IgD-negative memory B cell (primary cell): ENCODE measurements at regions not wholly inside any gene's neighbourhood (a gene's known extent, or its start where the extent isn't known, plus 50 kb on each side); places are given as distances from the start of the nearest gene placed in this dataset.

Source experiments
- H3K27ac Mint-ChIP-seq, 3 donors: one replicate each; pipeline ENCODE4 v1.8.0; 2020 to 2022; ENCODE audit warnings: mild to moderate bottlenecking in 3 of 3, mixed read lengths in 3 of 3, moderate library complexity in 1 of 3
- H3K27me3 Mint-ChIP-seq: one replicate; pipeline ENCODE4 v1.8.0; 2021; ENCODE audit warnings: mixed read lengths
- H3K36me3 Mint-ChIP-seq: one replicate; pipeline ENCODE4 v1.8.0; 2020; ENCODE audit warnings: mild to moderate bottlenecking, mixed read lengths
- H3K4me1 Mint-ChIP-seq, 3 donors: one replicate each; pipeline ENCODE4 v1.8.0; 2020 to 2022; ENCODE audit warnings: mixed read lengths in 3 of 3, mild to moderate bottlenecking in 1 of 3
- H3K4me3 Mint-ChIP-seq, 4 donors: one replicate each; pipeline ENCODE4 v1.8.0; 2020 to 2022; ENCODE audit warnings: mild to moderate bottlenecking in 4 of 4, mixed read lengths in 4 of 4, moderate library complexity in 3 of 4
- H3K9me3 Mint-ChIP-seq, 3 donors: one replicate each; pipeline ENCODE4 v1.8.0; 2020 to 2021; ENCODE audit warnings: mixed read lengths in 3 of 3, mild to moderate bottlenecking in 1 of 3

DNA sequence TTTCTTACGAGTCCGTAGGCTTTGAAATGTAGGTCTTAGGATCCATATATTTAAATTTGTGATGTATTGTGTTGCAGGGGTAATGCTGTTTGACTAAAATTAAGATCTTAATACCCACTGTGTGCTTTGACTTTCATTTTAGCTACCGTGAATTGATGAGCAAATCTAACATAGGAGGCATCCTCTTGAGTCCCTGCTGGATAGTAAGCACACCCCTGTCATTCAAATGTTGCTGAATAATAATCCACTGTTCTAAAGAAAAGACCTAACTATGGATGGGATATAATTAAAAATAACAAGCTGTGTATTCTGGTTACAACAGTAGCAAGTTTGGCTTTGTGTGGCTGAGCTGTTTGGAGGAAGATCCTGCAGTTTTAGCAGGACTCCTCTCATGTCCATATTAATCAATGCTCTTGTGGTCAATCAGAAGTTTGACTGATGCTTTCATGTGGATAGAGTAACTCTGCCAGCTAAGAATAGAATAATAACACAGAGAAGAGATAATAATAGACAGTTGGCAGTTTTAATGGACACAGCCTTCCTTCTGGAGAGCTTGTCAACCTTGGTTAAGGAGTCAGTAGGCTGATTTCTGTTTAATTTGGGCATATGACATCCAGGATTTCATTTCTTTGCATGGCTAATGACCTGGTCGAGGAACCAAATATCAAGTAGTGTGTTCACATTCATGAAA, 148.1 kb upstream of the MIS18BP1 start:
- peaks cover 0 to 12% (median 0%) of the 10 kb centered on the region in 3 donors for H3K9me3 Mint-ChIP-seq
- H3K36me3 Mint-ChIP-seq, result no peaks in the 10 kb centered on the region
- no peak overlapping the region for H3K4me3 Mint-ChIP-seq
- peaks cover 0 to 1% (median 0%) of the 10 kb centered on the region in 3 donors for H3K4me1 Mint-ChIP-seq
- H3K27ac Mint-ChIP-seq, result no peak overlapping the region
- no peaks in the 10 kb centered on the region for H3K27me3 Mint-ChIP-seq

DNA sequence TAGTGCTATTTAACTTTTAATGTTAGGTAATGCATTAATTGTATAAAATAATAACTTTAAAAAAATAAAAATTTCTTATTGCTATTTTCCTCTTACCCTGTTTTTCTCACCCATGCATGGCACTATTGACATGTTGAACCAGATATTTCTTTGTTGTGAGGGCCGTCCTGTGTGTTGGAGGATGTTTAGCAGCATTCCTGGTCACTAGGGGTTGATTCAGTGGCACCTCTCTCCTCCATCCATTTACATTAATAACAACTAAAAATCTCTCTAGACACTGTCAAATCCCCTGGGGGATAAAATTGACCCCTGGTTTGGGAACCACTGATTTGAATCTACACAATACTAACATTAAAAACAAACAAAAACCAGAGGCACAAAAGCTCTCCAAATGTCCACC, 147.5 kb upstream of the MIS18BP1 start:
- Mint-ChIP-seq H3K4me1 (peaks cover 0 to 1% (median 0%) of the 10 kb centered on the region in 3 donors), H3K36me3 (no peaks in the 10 kb centered on the region), H3K4me3 (no peak overlapping the region), H3K27ac (no peak overlapping the region), H3K27me3 (no peaks in the 10 kb centered on the region), H3K9me3 (peaks cover 0 to 9% (median 0%) of the 10 kb centered on the region in 3 donors)

DNA sequence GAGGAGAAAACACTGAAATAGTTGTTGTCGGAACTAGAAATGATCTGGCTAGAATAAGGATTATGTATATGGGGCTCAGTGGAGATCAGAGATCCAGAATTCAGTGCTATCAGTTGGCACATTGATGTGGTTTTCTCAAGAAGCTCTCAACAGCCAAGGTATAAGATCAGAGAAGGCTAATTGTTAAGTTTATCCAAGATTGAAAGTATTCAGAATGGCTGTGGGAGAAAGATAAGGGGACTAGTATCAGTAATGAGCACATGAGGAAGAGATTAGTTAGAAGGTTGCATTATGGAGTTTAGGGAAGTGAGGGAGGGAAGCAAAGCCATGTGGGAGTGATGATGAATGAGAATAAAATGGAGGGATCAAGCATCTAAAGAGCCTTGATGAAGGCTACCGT, 128.1 kb upstream of the MIS18BP1 start:
- no peak overlapping the region for H3K4me3 Mint-ChIP-seq
- H3K27me3 Mint-ChIP-seq, result no peaks in the 10 kb centered on the region
- peaks cover 0 to 1% (median 0%) of the 10 kb centered on the region in 3 donors for H3K9me3 Mint-ChIP-seq
- no peaks in the 10 kb centered on the region for H3K36me3 Mint-ChIP-seq
- H3K27ac Mint-ChIP-seq, result no peak overlapping the region
- no peaks in the 10 kb centered on the region for H3K4me1 Mint-ChIP-seq

DNA sequence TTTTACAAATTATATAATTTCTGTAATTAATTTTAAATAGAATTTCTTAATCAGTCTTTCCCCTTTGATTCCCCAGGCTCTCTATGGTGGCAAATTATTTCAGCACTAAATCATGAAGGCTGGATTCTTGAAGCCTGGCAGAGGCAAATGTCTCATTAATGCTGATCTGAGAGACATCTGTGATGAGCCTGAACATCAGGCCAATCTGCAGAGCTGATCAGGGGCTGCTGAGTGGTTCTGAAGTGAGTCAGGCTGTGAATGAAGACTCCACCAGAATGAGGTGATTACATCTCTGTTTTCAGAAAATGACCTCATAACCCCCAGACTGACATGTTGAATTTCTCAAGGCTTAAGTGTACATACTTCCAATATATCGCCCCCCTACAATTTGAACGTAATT, 124.2 kb upstream of the MIS18BP1 start:
- no peak overlapping the region for H3K27ac Mint-ChIP-seq
- H3K9me3 Mint-ChIP-seq, result no peaks in the 10 kb centered on the region
- no peaks in the 10 kb centered on the region for H3K36me3 Mint-ChIP-seq
- no peaks in the 10 kb centered on the region for H3K27me3 Mint-ChIP-seq
- H3K4me1 Mint-ChIP-seq, result no peaks in the 10 kb centered on the region
- no peak overlapping the region for H3K4me3 Mint-ChIP-seq

DNA sequence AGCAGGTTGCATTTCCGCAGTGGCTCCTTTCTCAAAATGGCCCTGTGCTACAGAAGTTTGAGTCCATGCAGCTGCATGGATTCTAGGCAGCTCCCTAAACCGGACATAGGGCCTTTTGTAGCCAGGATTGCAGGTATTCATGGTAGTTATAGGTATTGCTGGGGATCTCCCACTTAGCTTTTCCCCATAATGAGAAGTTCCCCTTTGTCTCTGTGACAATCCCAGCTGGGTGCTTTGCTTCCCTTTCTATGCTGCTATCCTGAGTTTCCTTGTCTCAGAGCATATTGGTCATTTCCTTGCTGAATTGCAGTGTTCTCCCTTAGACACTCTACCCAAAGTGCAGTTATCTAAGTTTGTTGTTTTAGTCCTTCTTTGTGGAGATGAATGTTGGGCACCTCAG, 120.9 kb upstream of the MIS18BP1 start:
- Mint-ChIP-seq H3K36me3 (no peaks in the 10 kb centered on the region), H3K27ac (no peak overlapping the region), H3K4me1 (no peaks in the 10 kb centered on the region), H3K27me3 (no peaks in the 10 kb centered on the region), H3K9me3 (peaks cover 0 to 2% (median 0%) of the 10 kb centered on the region in 3 donors), H3K4me3 (no peak overlapping the region)

DNA sequence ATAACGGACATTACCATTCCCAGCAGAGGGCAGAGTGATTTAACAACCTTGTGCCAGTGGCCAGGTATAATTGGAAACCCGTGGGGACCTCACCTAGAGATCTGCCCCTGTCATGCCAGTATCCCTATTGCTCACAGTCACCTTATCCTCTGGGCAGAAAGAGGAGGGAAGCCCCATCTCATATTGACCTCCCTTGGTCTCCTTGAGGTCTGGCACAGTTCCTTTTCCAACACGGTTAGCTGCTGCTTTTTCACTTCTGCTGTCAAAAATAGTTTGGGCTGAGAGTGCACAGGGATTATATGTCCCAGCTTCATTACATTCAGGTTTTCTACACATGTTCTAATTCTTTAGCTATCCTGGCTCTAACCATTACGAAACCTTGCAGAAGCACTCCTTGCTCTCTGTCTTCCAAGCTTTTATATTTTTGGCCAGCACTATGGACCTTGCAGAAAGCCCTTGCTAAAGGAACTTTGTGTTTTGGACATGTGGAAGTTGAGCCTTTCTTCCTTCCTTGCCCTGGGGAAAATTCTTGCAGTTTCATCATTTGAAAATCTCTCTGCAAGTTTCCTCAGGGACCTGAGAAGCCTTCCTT, 111.7 kb upstream of the MIS18BP1 start:
- H3K9me3 Mint-ChIP-seq, result peaks cover 0 to 2% (median 2%) of the 10 kb centered on the region in 3 donors
- H3K36me3 Mint-ChIP-seq, result no peaks in the 10 kb centered on the region
- H3K27me3 Mint-ChIP-seq, result no peaks in the 10 kb centered on the region
- H3K4me3 Mint-ChIP-seq, result no peak overlapping the region
- H3K27ac Mint-ChIP-seq, result no peak overlapping the region
- no peaks in the 10 kb centered on the region for H3K4me1 Mint-ChIP-seq

DNA sequence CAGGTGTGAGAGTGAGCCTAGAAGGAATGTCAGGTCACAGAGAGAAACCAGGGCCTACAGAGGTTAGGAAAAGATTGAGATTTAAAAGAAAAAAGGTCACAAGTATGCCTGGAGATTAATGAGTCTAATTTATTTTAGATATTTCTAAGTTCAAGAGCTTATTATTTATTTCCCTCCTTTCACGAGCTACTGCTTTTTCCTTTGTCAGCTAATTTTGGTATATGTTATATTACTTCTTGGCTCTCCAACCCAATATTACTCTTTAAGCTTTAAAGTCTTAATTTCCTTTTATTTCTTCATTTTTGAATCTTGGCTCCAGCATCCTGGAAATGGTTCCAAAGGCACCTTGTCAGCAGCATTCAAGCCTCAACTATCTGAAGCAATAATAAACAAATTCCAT, 109.5 kb upstream of the MIS18BP1 start:
- H3K4me1 Mint-ChIP-seq, result no peaks in the 10 kb centered on the region
- H3K27me3 Mint-ChIP-seq, result no peaks in the 10 kb centered on the region
- H3K27ac Mint-ChIP-seq, result no peak overlapping the region
- H3K9me3 Mint-ChIP-seq, result peaks cover 0 to 2% (median 0%) of the 10 kb centered on the region in 3 donors
- no peak overlapping the region for H3K4me3 Mint-ChIP-seq
- no peaks in the 10 kb centered on the region for H3K36me3 Mint-ChIP-seq

DNA sequence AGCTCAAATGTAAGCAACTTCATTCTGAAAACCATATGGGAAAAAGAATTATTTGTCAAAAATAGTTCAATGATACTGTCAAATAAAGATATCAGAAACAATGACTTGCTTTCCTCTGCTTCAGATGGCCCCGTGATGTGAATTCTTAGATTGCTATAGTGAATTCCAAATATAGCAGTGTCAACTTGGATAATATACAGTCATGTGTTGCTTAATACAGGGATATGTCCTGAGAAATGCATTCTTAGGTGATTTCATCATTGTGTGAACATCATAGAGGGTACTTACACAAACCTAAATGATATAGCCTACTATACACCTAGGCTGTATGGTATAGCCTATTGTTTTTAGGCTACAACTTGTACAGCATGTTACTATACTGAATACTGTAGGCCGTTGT, 108.7 kb upstream of the MIS18BP1 start:
- Mint-ChIP-seq H3K36me3 (no peaks in the 10 kb centered on the region), H3K4me1 (no peaks in the 10 kb centered on the region), H3K9me3 (peaks cover 0 to 2% (median 0%) of the 10 kb centered on the region in 3 donors), H3K4me3 (no peak overlapping the region), H3K27me3 (no peaks in the 10 kb centered on the region), H3K27ac (no peak overlapping the region)

DNA sequence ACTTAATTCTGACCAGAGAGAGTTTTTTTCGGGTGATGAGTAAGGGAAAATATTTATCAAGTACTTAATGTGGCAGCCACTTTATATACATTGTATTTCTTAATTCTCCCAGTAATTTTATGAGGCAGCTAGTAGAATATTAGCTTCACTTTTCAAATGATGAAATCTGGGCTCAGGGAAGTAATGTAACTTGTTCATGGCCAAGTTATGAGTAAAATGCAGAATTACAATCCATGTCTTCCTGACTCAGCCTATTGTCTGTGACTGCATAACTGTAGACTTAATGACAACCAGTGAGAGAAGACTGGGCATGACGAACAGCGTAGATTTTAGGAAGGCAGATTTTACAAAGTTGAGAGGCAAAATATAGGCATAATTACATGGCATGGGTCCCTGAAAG, 106.7 kb upstream of the MIS18BP1 start:
- no peaks in the 10 kb centered on the region for H3K4me1 Mint-ChIP-seq
- peaks cover 0 to 2% (median 1%) of the 10 kb centered on the region in 3 donors for H3K9me3 Mint-ChIP-seq
- H3K27me3 Mint-ChIP-seq, result no peaks in the 10 kb centered on the region
- H3K4me3 Mint-ChIP-seq, result no peak overlapping the region
- no peaks in the 10 kb centered on the region for H3K36me3 Mint-ChIP-seq
- no peak overlapping the region for H3K27ac Mint-ChIP-seq

DNA sequence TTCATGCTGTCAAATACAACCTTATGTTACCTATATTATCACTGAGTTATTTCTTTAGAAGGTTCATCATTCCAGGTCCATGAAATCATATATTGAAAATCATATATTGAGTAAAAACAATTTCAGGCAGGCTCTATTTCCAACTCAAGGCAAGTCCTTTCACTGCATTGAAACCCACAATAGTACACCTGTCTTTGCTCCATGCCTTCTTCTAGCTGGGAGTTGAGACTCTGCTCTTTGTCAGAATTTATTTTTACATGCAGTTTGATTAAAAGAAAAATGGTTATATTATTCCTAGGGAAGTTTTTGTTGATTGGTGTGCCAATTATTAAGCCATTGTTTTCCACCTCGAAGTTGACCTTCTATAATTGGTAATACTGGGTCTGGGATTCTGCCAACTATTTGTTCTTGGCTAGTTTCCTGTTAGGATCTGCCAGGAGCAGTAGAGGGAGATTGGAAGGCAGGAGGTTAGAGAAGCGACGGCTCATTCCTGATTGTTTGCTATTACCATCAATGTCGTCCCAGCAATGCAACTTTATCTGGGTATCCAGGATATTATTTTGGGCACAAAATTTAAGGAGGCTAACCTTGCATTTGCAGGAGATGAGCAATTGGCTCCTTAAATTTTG, 79.5 kb upstream of the MIS18BP1 start:
- Mint-ChIP-seq H3K27me3 (peaks cover 2% of the 10 kb centered on the region), H3K36me3 (no peaks in the 10 kb centered on the region), H3K4me3 (no peak overlapping the region), H3K4me1 (no peaks in the 10 kb centered on the region), H3K27ac (no peak overlapping the region), H3K9me3 (peaks cover 1 to 18% (median 10%) of the 10 kb centered on the region in 3 donors)

DNA sequence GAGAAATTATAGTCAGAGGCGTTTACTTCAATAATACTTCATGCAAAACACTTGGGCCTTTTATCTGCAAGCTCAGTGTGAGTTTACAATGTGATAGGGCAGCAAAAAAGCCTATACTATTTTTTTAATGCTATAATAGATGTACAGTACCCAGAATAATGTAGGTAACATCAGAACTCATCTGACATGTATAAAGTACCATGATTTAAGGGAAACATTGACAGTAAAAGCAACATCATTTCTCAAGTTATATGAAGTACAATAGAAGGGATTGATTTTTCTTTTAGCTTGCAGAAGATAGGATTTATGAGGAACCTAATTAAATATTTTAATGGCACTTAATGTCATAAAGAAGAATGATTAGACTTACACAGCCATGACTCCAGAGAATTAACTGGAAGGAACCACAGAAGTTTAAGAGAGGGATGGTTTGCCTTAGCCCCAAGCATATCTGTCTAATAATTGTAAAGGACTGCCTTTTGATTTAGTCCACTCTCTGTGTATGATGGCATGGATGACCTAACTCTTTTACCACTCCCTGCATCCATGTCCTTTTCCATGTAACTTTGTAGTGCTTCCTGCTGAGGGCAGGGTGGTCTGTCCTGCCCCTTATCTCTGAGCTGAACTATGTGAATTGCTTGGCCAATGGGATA, 55.9 kb upstream of the MIS18BP1 start:
- Mint-ChIP-seq H3K36me3 (peaks cover 1% of the 10 kb centered on the region), H3K9me3 (peaks cover 2 to 15% (median 10%) of the 10 kb centered on the region in 3 donors), H3K27ac (no peak overlapping the region), H3K4me1 (no peaks in the 10 kb centered on the region), H3K4me3 (no peak overlapping the region), H3K27me3 (no peaks in the 10 kb centered on the region)
